Osteocyte (in vitro differentiated cells): ENCODE measurements at regions not wholly inside any gene's neighbourhood (a gene's known extent, or its start where the extent isn't known, plus 50 kb on each side); places are given as distances from the start of the nearest gene placed in this dataset.
"Not testable (repeated sequence)": the region's sequence is repeated elsewhere in the genome, so short reads cannot be mapped to it uniquely, and the experiment has no call there.

Experiments used
- DNase-seq: peaks from one replicate; pipeline ENCODE4 v3.0.0; 2021; ENCODE audit warnings: mixed read lengths; ENCODE audit not compliant: unreplicated experiment; ENCODE audit errors: extremely low spot score
- H3K27ac Mint-ChIP-seq: one replicate; pipeline ENCODE4 v1.8.0; 2021; ENCODE audit warnings: mild to moderate bottlenecking, mixed read lengths; ENCODE audit not compliant: unreplicated experiment
- H3K27me3 Mint-ChIP-seq: one replicate; pipeline ENCODE4 v1.8.0; 2021; ENCODE audit warnings: mixed read lengths; ENCODE audit not compliant: unreplicated experiment
- H3K36me3 Mint-ChIP-seq: one replicate; pipeline ENCODE4 v1.8.0; 2021; ENCODE audit warnings: mixed read lengths; ENCODE audit not compliant: unreplicated experiment
- H3K4me1 Mint-ChIP-seq: one replicate; pipeline ENCODE4 v1.8.0; 2021; ENCODE audit warnings: mixed read lengths; ENCODE audit not compliant: unreplicated experiment
- H3K4me3 Mint-ChIP-seq: one replicate; pipeline ENCODE4 v1.8.0; 2021; ENCODE audit warnings: mild to moderate bottlenecking, moderate library complexity, mixed read lengths; ENCODE audit not compliant: unreplicated experiment
- H3K9me3 Mint-ChIP-seq: one replicate; pipeline ENCODE4 v1.8.0; 2021; ENCODE audit warnings: mixed read lengths; ENCODE audit not compliant: unreplicated experiment
- TF ChIP-seq, protein P1 (sequence below): fragments of 200-600 bp; sonication (generic); IDR thresholded peaks from 2 replicates; pipeline ENCODE4 v1.5.0; 2021; ENCODE audit warnings: antibody characterized with exemption, mild to moderate bottlenecking, moderate library complexity

DNA sequence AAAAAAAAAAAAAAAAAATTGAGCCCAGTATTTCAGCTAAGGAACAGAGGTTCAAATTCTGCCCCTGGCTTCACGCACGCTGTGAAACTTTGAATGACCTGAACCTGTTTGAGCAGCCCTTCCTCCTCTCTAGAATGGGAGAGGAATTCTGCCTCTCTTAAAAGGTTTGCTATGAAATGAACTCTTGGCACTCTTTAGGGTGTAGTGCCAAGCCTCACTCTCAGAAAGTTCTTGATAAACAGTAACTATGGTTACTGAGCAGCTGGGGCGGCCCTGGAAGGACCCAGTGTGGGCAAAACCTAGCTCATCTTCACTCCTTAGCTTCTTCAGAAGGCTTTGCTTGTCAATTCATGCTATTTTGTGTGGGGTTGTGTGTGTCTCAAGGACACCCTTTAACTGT is 73.7 kb downstream of the GEMIN8 start:
- Mint-ChIP-seq H3K4me3 (no peak overlapping the region), H3K27me3 (peaks cover 16% of the 10 kb centered on the region), H3K36me3 (no peaks in the 10 kb centered on the region), H3K27ac (no peak overlapping the region), H3K4me1 (no peaks in the 10 kb centered on the region), H3K9me3 (peaks cover 11% of the 10 kb centered on the region)
- no peak for DNase-seq
- TF ChIP-seq, protein P1, sequence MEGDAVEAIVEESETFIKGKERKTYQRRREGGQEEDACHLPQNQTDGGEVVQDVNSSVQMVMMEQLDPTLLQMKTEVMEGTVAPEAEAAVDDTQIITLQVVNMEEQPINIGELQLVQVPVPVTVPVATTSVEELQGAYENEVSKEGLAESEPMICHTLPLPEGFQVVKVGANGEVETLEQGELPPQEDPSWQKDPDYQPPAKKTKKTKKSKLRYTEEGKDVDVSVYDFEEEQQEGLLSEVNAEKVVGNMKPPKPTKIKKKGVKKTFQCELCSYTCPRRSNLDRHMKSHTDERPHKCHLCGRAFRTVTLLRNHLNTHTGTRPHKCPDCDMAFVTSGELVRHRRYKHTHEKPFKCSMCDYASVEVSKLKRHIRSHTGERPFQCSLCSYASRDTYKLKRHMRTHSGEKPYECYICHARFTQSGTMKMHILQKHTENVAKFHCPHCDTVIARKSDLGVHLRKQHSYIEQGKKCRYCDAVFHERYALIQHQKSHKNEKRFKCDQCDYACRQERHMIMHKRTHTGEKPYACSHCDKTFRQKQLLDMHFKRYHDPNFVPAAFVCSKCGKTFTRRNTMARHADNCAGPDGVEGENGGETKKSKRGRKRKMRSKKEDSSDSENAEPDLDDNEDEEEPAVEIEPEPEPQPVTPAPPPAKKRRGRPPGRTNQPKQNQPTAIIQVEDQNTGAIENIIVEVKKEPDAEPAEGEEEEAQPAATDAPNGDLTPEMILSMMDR: no peak

DNA sequence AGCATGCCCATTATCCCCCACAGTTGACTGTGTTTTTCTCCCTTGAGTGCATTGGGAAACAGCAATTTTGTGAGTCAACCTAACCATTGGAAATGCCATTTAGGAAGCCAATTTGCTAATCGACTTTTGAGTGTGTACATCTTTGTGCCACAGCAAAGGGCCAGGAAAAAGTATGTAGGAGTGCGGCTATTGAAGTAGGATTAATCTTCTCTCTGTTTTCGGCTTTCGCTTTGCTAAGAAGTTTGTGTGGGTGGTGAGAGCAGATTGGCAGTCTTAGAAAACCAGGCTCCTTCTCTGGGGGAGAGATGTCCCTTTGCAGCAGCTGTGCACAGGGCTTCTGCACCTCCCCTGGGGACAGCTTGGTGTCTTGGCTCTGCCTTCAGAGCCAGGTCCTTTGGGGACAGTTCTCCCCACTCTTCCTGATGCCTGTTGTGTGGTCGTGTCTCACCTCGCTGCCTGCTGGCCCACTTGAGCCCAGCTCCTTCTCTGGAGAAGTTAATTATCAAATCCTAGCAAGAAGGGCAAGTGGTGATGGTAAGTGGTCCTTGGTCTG is 74.5 kb downstream of the GEMIN8 start:
- TF ChIP-seq, protein P1: no peak
- H3K4me1 Mint-ChIP-seq: no peaks in the 10 kb centered on the region
- H3K4me3 Mint-ChIP-seq: no peak overlapping the region
- no peaks in the 10 kb centered on the region for H3K36me3 Mint-ChIP-seq
- no peak for DNase-seq
- H3K9me3 Mint-ChIP-seq: peaks cover 11% of the 10 kb centered on the region
- no peak overlapping the region for H3K27ac Mint-ChIP-seq
- peaks cover 16% of the 10 kb centered on the region for H3K27me3 Mint-ChIP-seq

DNA sequence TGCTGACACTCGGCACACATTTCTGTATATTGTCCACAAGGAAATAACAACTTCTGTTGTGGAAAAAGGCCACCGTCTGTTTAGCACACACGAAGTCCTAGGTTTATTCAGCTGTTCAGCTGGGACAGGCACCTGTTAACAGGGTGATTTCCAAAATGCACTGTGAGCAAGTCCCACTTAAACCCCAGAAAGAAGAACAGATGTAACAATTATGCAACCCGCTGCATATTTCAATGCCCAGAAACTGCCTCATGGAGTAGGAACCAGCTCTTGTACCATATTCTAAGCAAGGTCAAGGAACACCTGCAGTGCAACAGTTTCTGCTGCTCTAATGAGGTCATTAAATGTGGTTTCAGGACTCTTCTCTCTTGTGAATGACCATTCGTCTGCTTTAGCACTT is 77.1 kb downstream of the GEMIN8 start:
- Mint-ChIP-seq H3K4me1 (no peaks in the 10 kb centered on the region), H3K4me3 (no peak overlapping the region), H3K27ac (no peak overlapping the region), H3K9me3 (peaks cover 5% of the 10 kb centered on the region), H3K36me3 (no peaks in the 10 kb centered on the region), H3K27me3 (peaks cover 16% of the 10 kb centered on the region)
- TF ChIP-seq, protein P1: no peak
- no peak for DNase-seq

DNA sequence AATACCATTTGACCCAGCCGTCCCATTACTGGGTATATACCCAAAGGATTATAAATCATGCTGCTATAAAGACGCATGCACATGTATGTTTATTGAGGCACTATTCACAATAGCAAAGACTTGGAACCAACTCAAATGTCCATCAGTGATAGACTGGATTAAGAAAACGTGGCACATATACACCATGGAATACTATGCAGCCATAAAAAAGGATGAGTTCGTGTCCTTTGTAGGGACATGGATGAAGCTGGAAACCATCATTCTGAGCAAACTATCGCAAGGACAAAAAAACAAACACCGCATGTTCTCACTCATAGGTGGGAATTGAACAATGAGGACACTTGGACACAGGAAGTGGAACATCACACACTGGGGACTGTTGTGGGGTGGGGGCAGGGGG is 83.5 kb downstream of the GEMIN8 start:
- not testable (repeated sequence) for H3K36me3 Mint-ChIP-seq, H3K4me3 Mint-ChIP-seq, H3K4me1 Mint-ChIP-seq, H3K9me3 Mint-ChIP-seq, DNase-seq, H3K27me3 Mint-ChIP-seq, H3K27ac Mint-ChIP-seq

DNA sequence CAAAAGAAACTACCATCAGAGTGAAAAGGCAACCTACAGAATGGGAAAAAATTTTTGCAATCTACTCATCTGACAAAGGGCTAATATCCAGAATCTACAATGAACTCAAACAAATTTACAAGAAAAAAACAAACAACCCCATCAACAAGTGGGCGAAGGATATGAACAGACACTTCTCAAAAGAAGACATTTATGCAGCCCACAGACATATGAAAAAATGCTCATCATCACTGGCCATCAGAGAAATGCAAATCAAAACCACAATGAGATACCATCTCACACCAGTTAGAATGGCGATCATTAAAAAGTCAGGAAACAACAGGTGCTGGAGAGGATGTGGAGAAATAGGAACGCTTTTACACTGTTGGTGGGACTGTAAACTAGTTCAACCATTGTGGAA is 83.9 kb downstream of the GEMIN8 start:
- H3K27ac Mint-ChIP-seq, H3K36me3 Mint-ChIP-seq, DNase-seq, H3K4me1 Mint-ChIP-seq, H3K4me3 Mint-ChIP-seq, H3K27me3 Mint-ChIP-seq, H3K9me3 Mint-ChIP-seq: not testable (repeated sequence)

DNA sequence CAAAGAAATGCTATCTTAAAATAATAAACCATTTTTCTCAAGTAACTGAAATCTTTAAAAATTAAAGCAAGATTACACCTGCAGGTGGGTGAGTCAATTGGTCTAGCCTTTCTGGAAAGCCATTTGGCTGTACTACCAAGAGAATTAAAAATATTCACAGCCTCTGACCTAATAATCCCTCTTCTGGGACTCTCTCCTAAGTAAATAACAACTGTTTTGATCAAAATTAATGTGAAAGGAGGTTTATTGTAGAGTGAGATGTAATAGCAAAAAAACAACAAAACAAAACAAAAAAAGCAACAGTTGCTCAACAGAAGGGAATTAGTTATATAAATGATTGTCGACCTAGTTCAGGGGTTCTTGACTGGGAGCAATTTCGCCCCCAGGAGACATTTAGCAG is 89.0 kb downstream of the GEMIN8 start:
- Mint-ChIP-seq H3K27me3 (peaks cover 8% of the 10 kb centered on the region), H3K4me3 (no peak overlapping the region), H3K4me1 (peaks cover 17% of the 10 kb centered on the region), H3K9me3 (no peaks in the 10 kb centered on the region), H3K36me3 (no peaks in the 10 kb centered on the region), H3K27ac (no peak overlapping the region)
- no peak for DNase-seq
- TF ChIP-seq, protein P1: no peak
